GM23248 (cell line): ENCODE measurements at regions not wholly inside any gene's neighbourhood (a gene's known extent, or its start where the extent isn't known, plus 50 kb on each side); places are given as distances from the start of the nearest gene placed in this dataset.
"Not testable (repeated sequence)": the region's sequence is repeated elsewhere in the genome, so short reads cannot be mapped to it uniquely, and the experiment has no call there.

Experiments used
- EZH2 ChIP-seq: fragments of 200-600 bp; sonication (generic); IDR thresholded peaks from 2 replicates; pipeline ENCODE4 v1.6.1; 2018; ENCODE audit warnings: antibody characterized with exemption, mild to moderate bottlenecking; ENCODE audit not compliant: insufficient read depth, poor library complexity, severe bottlenecking
- EZH2phosphoT487 ChIP-seq: fragments of 200-600 bp; sonication (generic); IDR thresholded peaks from 2 replicates; pipeline ENCODE4 v1.6.1; 2018; ENCODE audit warnings: antibody characterized with exemption, moderate library complexity, mild to moderate bottlenecking, low read depth; ENCODE audit not compliant: insufficient read depth

- TF ChIP-seq EZH2, EZH2phosphoT487: not testable (repeated sequence)
These were observed 521.4 kb downstream of the SLC6A15 start for GRCh38 chr12:84391176-84391575.
